Retina (tissue), 1 donor: ENCODE measurements at regions not wholly inside any gene's neighbourhood (a gene's known extent, or its start where the extent isn't known, plus 50 kb on each side); places are given as distances from the start of the nearest gene placed in this dataset.
A peak's percentile ranks its signal among the peaks of the same experiment; 100 is the strongest.

Source experiments
- DNase-seq: peaks from one replicate; pipeline ENCODE4 v3.0.0-alpha.2; 2016

DNA sequence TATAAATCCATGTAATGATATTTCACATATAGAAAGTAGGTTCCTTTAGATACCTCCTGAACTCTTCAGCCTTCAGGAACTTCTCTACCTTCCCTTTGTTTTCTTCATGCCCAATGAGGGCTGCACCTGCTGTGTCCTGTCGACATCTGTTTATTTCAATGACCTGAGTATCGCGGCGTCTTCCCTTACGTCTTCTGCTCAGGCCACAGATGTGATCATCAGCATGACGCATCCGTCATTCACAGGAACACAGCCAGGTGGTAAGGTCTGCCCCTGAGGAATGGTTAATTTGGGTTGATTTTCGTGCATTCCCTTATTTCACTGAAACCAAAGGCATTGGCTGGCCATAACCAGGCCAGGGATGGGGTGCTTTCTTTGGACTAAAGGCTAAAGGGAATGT is 217.1 kb downstream of the MED10 start:
- DNase-seq, result no peak

- peak; percentile 39 for DNase-seq
Observed at GRCh38 chr5:6159832-6160430, 218.4 kb downstream of the MED10 start.

GRCh38 chr5:6158974-6159831 is 219.1 kb downstream of the MED10 start:
- no peak for DNase-seq

GRCh38 chr5:6154216-6154615 is 224.1 kb downstream of the MED10 start:
- DNase-seq, result no peak

GRCh38 chr5:6146271-6146670 is 232.1 kb downstream of the MED10 start:
- no peak for DNase-seq

- DNase-seq, result no peak
Observed at GRCh38 chr5:6145616-6146237, 232.6 kb downstream of the MED10 start.

DNA sequence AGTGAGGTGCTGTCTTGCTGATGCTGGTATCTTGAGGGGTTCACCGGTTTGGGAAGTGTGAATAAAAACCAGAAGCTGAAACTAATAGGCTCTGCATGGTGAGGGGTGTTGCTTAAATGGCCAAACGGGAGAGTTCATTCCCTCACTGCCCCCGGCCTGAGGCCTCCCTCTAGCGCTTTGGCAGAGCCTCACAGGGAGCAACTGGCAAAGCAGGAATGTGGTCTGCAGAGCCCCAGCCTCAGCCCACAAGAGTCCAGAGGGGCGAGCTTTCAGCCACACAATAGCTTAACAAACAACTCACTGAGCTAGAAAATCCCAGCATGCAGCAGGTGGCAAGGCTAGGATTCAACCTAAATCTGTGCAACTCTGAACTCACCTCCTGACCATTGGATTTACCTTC is 234.8 kb downstream of the MED10 start:
- no peak for DNase-seq

GRCh38 chr5:6142353-6142752 is 236.0 kb downstream of the MED10 start:
- no peak for DNase-seq

GRCh38 chr5:6140219-6140618 is 238.1 kb downstream of the MED10 start:
- DNase-seq, result no peak

GRCh38 chr5:6135977-6136376 is 242.4 kb downstream of the MED10 start:
- DNase-seq, result no peak

- DNase-seq, result no peak
Observed at GRCh38 chr5:6134281-6134680, 244.1 kb downstream of the MED10 start.

GRCh38 chr5:6125781-6126180 is 252.6 kb downstream of the MED10 start:
- DNase-seq, result no peak

- no peak for DNase-seq
Observed at GRCh38 chr5:6118691-6119090, 259.7 kb downstream of the MED10 start.

DNA sequence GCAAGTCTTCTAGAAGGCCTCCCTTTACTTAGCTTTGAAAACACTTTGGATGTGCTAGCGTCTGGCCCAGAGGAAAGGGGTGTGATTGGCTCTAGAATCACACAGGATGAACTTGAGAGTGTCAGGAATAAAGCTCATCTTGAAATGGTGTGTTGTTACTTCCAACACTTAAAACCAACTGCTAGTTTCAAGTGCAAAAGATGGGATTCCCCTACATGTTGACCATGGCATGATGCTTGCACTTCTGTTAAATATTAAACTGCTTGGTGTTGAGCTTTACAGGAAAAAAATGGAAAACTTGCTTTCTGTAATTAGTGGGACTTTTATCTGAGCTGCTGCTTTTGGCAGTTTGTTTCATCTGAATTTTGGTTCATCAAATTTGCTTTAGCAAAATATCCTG is 261.1 kb downstream of the MED10 start:
- DNase-seq, result no peak

DNA sequence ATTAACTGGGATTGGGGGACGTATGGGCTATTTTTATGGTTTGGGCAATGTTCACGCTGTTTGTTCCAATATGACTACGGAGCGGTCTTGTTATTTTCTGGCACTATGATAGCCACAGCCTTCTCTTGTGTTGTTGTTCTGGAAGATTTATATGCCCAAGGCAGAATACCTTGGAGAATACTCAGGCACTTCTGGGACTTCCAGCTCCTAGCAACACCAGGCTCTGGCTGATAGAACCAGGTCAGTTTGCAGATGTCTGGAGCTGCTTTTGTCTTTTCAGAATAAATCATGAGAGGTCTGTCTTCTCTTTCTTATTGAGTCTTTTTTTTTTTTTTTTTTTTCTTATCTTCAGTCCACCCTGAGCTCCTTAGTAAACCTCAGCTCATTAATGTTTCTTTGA is 262.5 kb downstream of the MED10 start:
- no peak for DNase-seq

- no peak for DNase-seq
Observed at GRCh38 chr5:6112538-6112937, 265.8 kb downstream of the MED10 start.

DNA sequence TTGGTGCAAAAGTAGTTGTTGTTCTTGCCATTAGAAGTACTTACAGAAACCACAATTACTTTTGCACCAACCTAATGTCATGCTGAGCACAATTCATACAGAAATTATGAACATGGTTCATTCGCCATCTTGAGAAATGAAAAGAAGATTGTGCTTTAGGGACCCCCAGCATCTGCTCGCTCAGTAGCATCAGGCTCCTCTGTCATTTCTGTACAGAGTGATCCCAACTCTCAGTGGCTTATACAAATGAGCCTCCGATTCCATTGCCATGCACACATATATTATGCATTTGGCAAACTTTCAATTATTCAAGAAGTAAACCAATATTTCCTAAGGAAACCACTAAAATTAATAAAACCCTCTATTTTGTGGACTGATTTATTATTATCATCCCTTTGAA is 266.2 kb downstream of the MED10 start:
- no peak for DNase-seq

DNA sequence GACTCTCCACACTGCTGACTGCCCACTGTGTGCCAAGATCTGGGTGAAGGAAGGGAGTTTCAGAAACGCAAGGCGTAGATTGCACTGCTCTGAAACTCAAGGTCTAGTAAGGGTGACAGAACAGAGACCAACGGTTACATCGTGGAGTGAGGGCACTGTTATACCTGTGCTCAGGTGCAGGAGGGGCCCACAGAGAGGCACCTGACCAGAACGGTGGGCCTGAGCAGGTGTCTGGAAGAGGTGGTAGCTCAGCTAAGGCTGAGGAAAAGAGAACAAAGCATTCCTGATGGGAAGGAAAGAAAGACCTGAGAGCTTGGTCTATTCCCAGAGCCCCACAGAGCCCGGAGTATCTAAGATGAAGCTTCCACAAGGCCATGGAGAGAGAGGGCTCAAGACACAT is 267.2 kb downstream of the MED10 start:
- no peak for DNase-seq

GRCh38 chr5:6110441-6111005 is 267.8 kb downstream of the MED10 start:
- no peak for DNase-seq

GRCh38 chr5:6108981-6109825 is 269.1 kb downstream of the MED10 start:
- DNase-seq, result no peak

GRCh38 chr5:6108540-6108848 is 269.9 kb downstream of the MED10 start:
- DNase-seq, result no peak

DNA sequence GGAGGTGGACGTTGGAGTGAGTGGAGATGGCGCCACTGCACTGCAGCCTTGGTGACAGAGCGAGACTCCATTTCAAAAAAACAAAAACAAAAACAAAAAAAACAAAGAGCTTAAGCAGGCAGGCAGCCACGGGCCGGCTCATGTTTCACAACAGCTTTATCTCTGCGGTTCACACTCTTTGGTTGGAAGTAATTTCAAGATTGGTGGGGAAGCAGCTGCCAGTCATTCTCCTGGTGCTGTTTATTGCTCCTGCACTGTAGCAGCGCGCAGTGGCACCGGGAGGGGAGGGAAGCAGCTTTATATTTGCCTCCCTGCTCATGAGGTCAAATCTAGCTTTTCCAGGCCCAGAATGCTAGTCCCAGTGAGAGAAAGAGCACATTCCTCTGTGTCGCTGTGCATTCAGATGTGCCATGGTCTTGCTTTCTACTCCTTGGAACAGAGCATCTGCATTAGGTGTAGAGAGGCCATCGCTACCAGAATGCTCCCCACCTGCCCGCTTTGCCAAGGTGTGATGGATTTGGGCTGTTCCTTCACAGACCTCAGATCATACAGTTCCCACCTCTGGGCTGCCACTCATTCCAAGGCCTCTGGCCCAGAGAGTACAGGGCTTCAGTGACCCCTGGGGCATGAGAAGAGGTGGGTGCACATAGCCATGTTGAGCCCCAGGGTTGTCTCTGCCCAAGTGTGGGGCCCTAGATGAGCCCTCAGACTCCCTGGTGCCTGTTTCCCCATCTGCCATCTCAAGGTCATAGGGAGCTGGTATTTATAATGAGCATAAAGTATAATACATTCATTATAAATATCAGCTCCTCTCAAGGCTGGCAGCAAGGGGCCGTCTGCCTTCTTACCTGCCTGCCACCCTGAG is 270.4 kb downstream of the MED10 start:
- no peak for DNase-seq
